Adrenal gland (tissue), 9 donors: ENCODE measurements at regions not wholly inside any gene's neighbourhood (a gene's known extent, or its start where the extent isn't known, plus 50 kb on each side); places are given as distances from the start of the nearest gene placed in this dataset.

Source experiments
- DNase-seq, 7 donors: peaks; one replicate each; pipeline ENCODE4 v3.0.0-alpha.2; 2019 to 2020
- H3K27ac ChIP-seq, 5 donors: fragments of 200-600 bp; sonication (generic) in 4 of 5; 1 replicate in 3 of 5; 2 replicates in 2 of 5; pipeline versions ENCODE4 v1.5.1 to v1.8.0; 2016 to 2020; ENCODE audit warnings: mild to moderate bottlenecking in 1 of 5
- H3K27me3 ChIP-seq: fragments of 200-600 bp; 2 replicates; pipeline ENCODE4 v1.8.0; 2021
- H3K36me3 ChIP-seq, 2 donors: fragments of 200-600 bp; replicated peaks in 1 of 2; 1 replicate in 1 of 2; 2 replicates in 1 of 2; pipeline versions ENCODE4 v1.5.1 to v1.8.0; 2018 to 2022
- H3K4me1 ChIP-seq, 2 donors: fragments of 200-600 bp; replicated peaks in 1 of 2; 1 replicate in 1 of 2; 2 replicates in 1 of 2; pipeline versions ENCODE4 v1.5.1 to v1.8.0; 2018 to 2021
- H3K4me3 ChIP-seq, 4 donors: fragments of 200-600 bp; sonication (generic) in 3 of 4; one replicate each; pipeline ENCODE4 v1.5.1; 2016 to 2018
- H3K9me3 ChIP-seq, 3 donors: fragments of 200-600 bp; sonication (generic) in 1 of 3; replicated peaks in 1 of 3; 1 replicate in 2 of 3; 2 replicates in 1 of 3; pipeline versions ENCODE4 v1.5.1 to v1.8.0; 2016 to 2021
- POLR2A ChIP-seq, 2 donors: fragments of 450-650 bp; IDR thresholded peaks; one replicate each; pipeline ENCODE4 v1.6.1; 2017; ENCODE audit warnings: antibody characterized with exemption in 2 of 2, mild to moderate bottlenecking in 2 of 2, moderate library complexity in 1 of 2
- WGBS, 4 donors: extraction: QIAGEN DNeasy Blood & Tissue Kit in 2 of 4; methylation state at CpG; one replicate each; pipeline versions ENCODE4 v1.1.5 to v1.1.7; 2013 to 2017; 5-methylcytosine and 5-hydroxymethylcytosine counted together
- intact Hi-C, 2 donors: fragments of 100-400 bp; cut with DNase I; formaldehyde crosslinking; loops; one replicate each; pipeline versions ENCODE4 v1.14.1 to v1.15.0; 2022 to 2023
- TF ChIP-seq, protein P1 (sequence below), 6 experiments: fragments of 450-650 bp in 4 of 6; fragments of 200-600 bp in 2 of 6; sonication (generic) in 1 of 6; IDR thresholded peaks; 1 replicate in 5 of 6; 2 replicates in 1 of 6; pipeline versions ENCODE4 v1.5.1 to v1.8.0; 2016 to 2021; ENCODE audit warnings: antibody characterized with exemption in 6 of 6, mild to moderate bottlenecking in 2 of 6, moderate library complexity in 1 of 6
- donor health status: healthy with polysubstance abuse.
- donor health status: Bipolar disorder and iron deficiency.
- donor health status: DM: yes; HTN: yes; CAD: no.
- donor health status: DM: no; HTN: no; CAD: no.
- donor health status: DM: no; HTN: no; CAD: no.

- DNase-seq, result no peak
- intact Hi-C loops, result no loop called here
- 74 to 89% (median 86%) methylated on average over 6 of the region's 6 CpGs for WGBS, 4 donors
- H3K36me3 ChIP-seq, result no peaks in the 10 kb centered on the region
- peaks cover 21 to 23% of the 10 kb centered on the region in 2 donors for H3K4me1 ChIP-seq
- TF ChIP-seq, protein P1, sequence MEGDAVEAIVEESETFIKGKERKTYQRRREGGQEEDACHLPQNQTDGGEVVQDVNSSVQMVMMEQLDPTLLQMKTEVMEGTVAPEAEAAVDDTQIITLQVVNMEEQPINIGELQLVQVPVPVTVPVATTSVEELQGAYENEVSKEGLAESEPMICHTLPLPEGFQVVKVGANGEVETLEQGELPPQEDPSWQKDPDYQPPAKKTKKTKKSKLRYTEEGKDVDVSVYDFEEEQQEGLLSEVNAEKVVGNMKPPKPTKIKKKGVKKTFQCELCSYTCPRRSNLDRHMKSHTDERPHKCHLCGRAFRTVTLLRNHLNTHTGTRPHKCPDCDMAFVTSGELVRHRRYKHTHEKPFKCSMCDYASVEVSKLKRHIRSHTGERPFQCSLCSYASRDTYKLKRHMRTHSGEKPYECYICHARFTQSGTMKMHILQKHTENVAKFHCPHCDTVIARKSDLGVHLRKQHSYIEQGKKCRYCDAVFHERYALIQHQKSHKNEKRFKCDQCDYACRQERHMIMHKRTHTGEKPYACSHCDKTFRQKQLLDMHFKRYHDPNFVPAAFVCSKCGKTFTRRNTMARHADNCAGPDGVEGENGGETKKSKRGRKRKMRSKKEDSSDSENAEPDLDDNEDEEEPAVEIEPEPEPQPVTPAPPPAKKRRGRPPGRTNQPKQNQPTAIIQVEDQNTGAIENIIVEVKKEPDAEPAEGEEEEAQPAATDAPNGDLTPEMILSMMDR (IDR thresholded peaks at IDR 0.05), result no peak
- TF ChIP-seq POLR2A (IDR thresholded peaks at IDR 0.05), result no peak
- no peak overlapping the region for H3K27ac ChIP-seq
- H3K27me3 ChIP-seq, result peaks cover 47% of the 10 kb centered on the region
- H3K4me3 ChIP-seq, result no peak overlapping the region
- H3K9me3 ChIP-seq, result no peaks in the 10 kb centered on the region
Measured at GRCh38 chr7:128164955-128165670, 76.0 kb upstream of the LEP start.

DNA sequence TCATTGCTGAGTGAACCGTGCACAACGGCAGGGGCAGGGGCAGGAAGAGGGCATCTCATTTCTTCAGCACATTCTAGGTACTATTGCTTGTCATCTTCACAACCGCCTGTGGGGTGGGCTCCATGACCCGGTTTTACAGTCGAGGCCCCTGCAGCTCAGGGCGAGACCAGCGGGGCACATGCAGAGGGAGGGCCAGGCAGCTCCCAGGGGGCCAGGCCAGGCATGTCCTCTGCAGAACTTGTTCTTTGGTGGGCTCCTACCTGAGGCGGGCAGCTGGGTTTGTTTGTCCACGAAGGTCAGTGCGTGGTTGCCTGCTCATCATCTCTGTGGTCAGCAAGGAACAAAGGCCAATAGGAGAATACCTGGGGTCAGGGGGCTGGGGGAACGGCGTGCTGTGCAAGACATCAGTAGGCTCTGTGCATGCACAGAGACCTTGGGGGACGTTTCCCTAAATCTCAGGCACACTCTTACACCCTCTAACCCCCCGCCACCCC lies 75.1 kb upstream of the LEP start:
- DNase-seq, result peak in 1 of 7 donors; percentile 34
- Histone ChIP-seq H3K9me3 (no peaks in the 10 kb centered on the region), H3K4me1 (peaks cover 21 to 23% of the 10 kb centered on the region in 2 donors), H3K36me3 (no peaks in the 10 kb centered on the region), H3K27ac (no peak overlapping the region), H3K4me3 (no peak overlapping the region), H3K27me3 (peaks cover 46% of the 10 kb centered on the region)
- WGBS, 4 donors, result 32 to 90% (median 41%) methylated on average over 2 to 14 of the region's 14 CpGs
- TF ChIP-seq, protein P1 (IDR thresholded peaks at IDR 0.05), result no peak
- no peak for TF ChIP-seq POLR2A (IDR thresholded peaks at IDR 0.05)
- intact Hi-C loops, result no loop called here

- 0 to 1% (median 1%) methylated on average over 2 to 44 of the region's 44 CpGs for WGBS, 4 donors
- Histone ChIP-seq H3K4me1 (peaks cover 21 to 23% of the 10 kb centered on the region in 2 donors), H3K9me3 (no peaks in the 10 kb centered on the region), H3K36me3 (no peaks in the 10 kb centered on the region), H3K27me3 (peaks cover 43% of the 10 kb centered on the region), H3K4me3 (peak overlapping the region in 2 of 4 donors; percentile 21 to 41), H3K27ac (no peak overlapping the region)
- TF ChIP-seq POLR2A (IDR thresholded peaks at IDR 0.05), result no peak
- TF ChIP-seq, protein P1 (IDR thresholded peaks at IDR 0.05), result no peak
- intact Hi-C loops, result no loop called here
- DNase-seq, result peak in 2 of 7 donors; percentile 21 to 43
Measured at GRCh38 chr7:128166603-128167041, 74.5 kb upstream of the LEP start.

- WGBS, 4 donors, result 0 to 1% (median 1%) methylated on average over 1 to 59 of the region's 59 CpGs
- TF ChIP-seq, protein P1 (IDR thresholded peaks at IDR 0.05), result no peak
- H3K27ac ChIP-seq, result no peak overlapping the region
- H3K4me1 ChIP-seq, result peaks cover 21 to 23% of the 10 kb centered on the region in 2 donors
- peak overlapping the region in 2 of 4 donors; percentile 21 to 41 for H3K4me3 ChIP-seq
- H3K9me3 ChIP-seq, result no peaks in the 10 kb centered on the region
- peak; percentile 38 to 86 (median 59) for DNase-seq
- H3K36me3 ChIP-seq, result no peaks in the 10 kb centered on the region
- intact Hi-C loops, result no loop called here
- H3K27me3 ChIP-seq, result peaks cover 43% of the 10 kb centered on the region
Measured at GRCh38 chr7:128167042-128167701, 73.9 kb upstream of the LEP start.
